GM10248 (cell line): ENCODE measurements at regions not wholly inside any gene's neighbourhood (a gene's known extent, or its start where the extent isn't known, plus 50 kb on each side); places are given as distances from the start of the nearest gene placed in this dataset.

Experiments used
- CTCF ChIA-PET: fragments of 300-600 bp; sonication (Branson Sonifier 250); formaldehyde crosslinking; extraction: SDS; loops from one replicate; lab custom pipeline; 2021; ENCODE audit warnings: antibody characterized with exemption; lab: Yijun Ruan, JAX
- POLR2A ChIA-PET: fragments of 350-650 bp; sonication (Branson Sonifier 250); formaldehyde crosslinking; extraction: SDS; loops from one replicate; lab custom pipeline; 2020; ENCODE audit warnings: antibody characterized with exemption; lab: Yijun Ruan, JAX
- DNase-seq: peaks from one replicate; pipeline ENCODE4 v3.0.0; 2012; ENCODE audit errors: extremely low spot score
- CTCF ChIP-seq: IDR thresholded peaks from 2 replicates; pipeline ENCODE4 v1.5.1; 2012; ENCODE audit warnings: mild to moderate bottlenecking, low read depth; ENCODE audit errors: extremely low read depth, missing control alignments, control extremely low read depth

GRCh38 chr10:131616040-131616439 is 284.8 kb upstream of the PPP2R2D start:
- no peak for DNase-seq
- no peak for TF ChIP-seq CTCF
- ChIA-PET CTCF (no interaction called here), POLR2A (no interaction called here)

DNA sequence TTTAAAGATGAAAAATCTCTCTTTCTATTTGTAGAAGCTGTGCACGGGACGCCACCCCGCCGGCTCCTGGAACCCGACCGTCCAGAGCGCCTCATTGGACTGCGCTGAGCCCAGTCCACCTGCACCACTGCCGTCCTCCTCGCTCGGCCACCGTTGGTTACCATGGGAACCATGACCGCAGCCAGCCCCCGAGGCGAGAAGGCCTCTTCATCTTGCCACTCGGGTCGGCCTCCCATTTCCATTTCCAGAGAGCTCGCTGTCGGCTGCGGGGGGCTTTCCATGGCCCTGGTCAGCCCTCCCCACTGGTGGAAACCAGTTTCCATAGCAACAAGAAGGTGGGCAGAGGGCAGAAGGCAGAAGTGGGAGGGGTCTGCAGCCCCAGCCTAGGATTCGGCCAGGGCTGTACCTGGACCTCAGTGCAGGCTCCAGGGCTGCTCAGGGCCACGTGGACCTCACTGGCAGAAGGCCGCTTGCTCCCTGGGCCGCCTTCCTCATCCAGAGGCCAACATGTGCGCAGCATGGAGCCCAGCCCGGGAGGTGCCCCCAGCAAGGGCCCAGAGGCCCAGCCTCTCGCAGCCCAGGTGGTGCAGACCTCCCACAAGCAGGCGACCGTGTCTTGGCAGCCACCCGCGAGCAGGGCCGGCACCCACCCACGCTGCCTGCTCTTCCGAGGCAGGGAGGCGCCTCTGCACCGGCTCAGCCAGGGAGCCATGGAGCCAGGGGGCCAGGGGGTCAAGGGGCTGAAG is 283.5 kb upstream of the PPP2R2D start:
- no peak for TF ChIP-seq CTCF
- no peak for DNase-seq
- ChIA-PET POLR2A (no interaction called here), CTCF (no interaction called here)

GRCh38 chr10:131618587-131619267 is 282.1 kb upstream of the PPP2R2D start:
- POLR2A ChIA-PET: no interaction called here
- CTCF ChIA-PET: no interaction called here
- TF ChIP-seq CTCF: no peak
- DNase-seq: no peak

GRCh38 chr10:131620314-131620713 is 280.5 kb upstream of the PPP2R2D start:
- no peak for TF ChIP-seq CTCF
- POLR2A ChIA-PET: no interaction called here
- CTCF ChIA-PET: no interaction called here
- DNase-seq: no peak

DNA sequence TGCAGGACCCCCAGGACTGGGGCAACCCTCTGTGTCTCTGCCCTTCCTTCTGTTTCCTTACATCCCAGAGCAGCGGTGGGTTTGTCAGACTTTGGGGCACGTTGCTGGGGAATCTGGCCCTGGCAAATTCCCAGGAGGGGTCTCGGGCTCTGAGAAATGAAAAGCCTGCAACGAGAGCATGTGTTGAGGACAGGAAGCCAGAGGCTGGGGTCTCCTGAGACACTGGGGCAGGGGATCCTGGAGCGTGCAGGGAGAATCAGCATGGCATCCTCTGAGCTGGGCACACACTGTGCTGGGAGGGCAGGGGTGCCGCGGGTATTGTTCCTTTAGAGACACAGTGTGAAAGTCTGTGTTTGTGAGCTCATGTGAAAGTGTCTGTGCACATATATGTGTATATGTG is 279.9 kb upstream of the PPP2R2D start:
- ChIA-PET POLR2A (no interaction called here), CTCF (interaction anchor here (1.3 kb wide), 1 partner anchor 21 kb away, joined by 3 read pairs; no protein-coding TSS in a partner anchor)
- no peak for DNase-seq
- TF ChIP-seq CTCF: no peak

- ChIA-PET CTCF (interaction anchor here (1.3 kb wide), 1 partner anchor 20 kb away, joined by 3 read pairs; no protein-coding TSS in a partner anchor), POLR2A (no interaction called here)
- DNase-seq: no peak
- TF ChIP-seq CTCF: no peak
These were observed 278.8 kb upstream of the PPP2R2D start for GRCh38 chr10:131621784-131622624.
